HG03025 (cell line): ENCODE measurements at regions not wholly inside any gene's neighbourhood (a gene's known extent, or its start where the extent isn't known, plus 50 kb on each side); places are given as distances from the start of the nearest gene placed in this dataset.
"Not testable (repeated sequence)": the region's sequence is repeated elsewhere in the genome, so short reads cannot be mapped to it uniquely, and the experiment has no call there.

Source experiments
- ATAC-seq: cut with Tn5 transposase; IDR thresholded peaks from one replicate; pipeline ENCODE4 v1.9.1; 2021; ENCODE audit warnings: mild to moderate bottlenecking, moderate library complexity; ENCODE audit not compliant: unreplicated experiment, low FRiP score

GRCh38 chr1:99441299-99442095, 177.2 kb downstream of the PLPPR4 start:
- ATAC-seq, result no peak

GRCh38 chr1:99444211-99444927, 180.1 kb downstream of the PLPPR4 start:
- ATAC-seq, result not testable (repeated sequence)

- ATAC-seq, result no peak
These were observed 180.8 kb downstream of the PLPPR4 start for GRCh38 chr1:99445071-99445470.

- ATAC-seq, result no peak
These were observed 181.2 kb downstream of the PLPPR4 start for GRCh38 chr1:99445486-99445885.

- ATAC-seq, result no peak
These were observed 183.4 kb downstream of the PLPPR4 start for GRCh38 chr1:99447721-99448120.

- ATAC-seq, result no peak
These were observed 190.2 kb upstream of the PALMD start for GRCh38 chr1:99455760-99456159.

- ATAC-seq, result no peak
These were observed 189.4 kb upstream of the PALMD start for GRCh38 chr1:99456536-99456935.

- no peak for ATAC-seq
These were observed 188.3 kb upstream of the PALMD start for GRCh38 chr1:99457381-99458165.

GRCh38 chr1:99461499-99461898, 184.4 kb upstream of the PALMD start:
- no peak for ATAC-seq

GRCh38 chr1:99464738-99465137, 181.2 kb upstream of the PALMD start:
- no peak for ATAC-seq

- ATAC-seq, result no peak
These were observed 180.6 kb upstream of the PALMD start for GRCh38 chr1:99465176-99465900.

- no peak for ATAC-seq
These were observed 178.3 kb upstream of the PALMD start for GRCh38 chr1:99467645-99468044.

- ATAC-seq, result no peak
These were observed 176.4 kb upstream of the PALMD start for GRCh38 chr1:99469550-99469971.

- no peak for ATAC-seq
These were observed 173.0 kb upstream of the PALMD start for GRCh38 chr1:99472893-99473292.

GRCh38 chr1:99474350-99474893, 171.5 kb upstream of the PALMD start:
- no peak for ATAC-seq

- no peak for ATAC-seq
These were observed 169.9 kb upstream of the PALMD start for GRCh38 chr1:99476058-99476457.

- peak; percentile 57 for ATAC-seq
These were observed 164.4 kb upstream of the PALMD start for GRCh38 chr1:99481391-99481996.

GRCh38 chr1:99482286-99482685, 163.6 kb upstream of the PALMD start:
- ATAC-seq, result no peak

GRCh38 chr1:99482750-99483149, 163.2 kb upstream of the PALMD start:
- ATAC-seq, result no peak

GRCh38 chr1:99490031-99490430, 155.9 kb upstream of the PALMD start:
- no peak for ATAC-seq
